ENCODE measurements at regions not wholly inside any gene's neighbourhood (a gene's known extent, or its start where the extent isn't known, plus 50 kb on each side); places are given as distances from the start of the nearest gene placed in this dataset.

DNA sequence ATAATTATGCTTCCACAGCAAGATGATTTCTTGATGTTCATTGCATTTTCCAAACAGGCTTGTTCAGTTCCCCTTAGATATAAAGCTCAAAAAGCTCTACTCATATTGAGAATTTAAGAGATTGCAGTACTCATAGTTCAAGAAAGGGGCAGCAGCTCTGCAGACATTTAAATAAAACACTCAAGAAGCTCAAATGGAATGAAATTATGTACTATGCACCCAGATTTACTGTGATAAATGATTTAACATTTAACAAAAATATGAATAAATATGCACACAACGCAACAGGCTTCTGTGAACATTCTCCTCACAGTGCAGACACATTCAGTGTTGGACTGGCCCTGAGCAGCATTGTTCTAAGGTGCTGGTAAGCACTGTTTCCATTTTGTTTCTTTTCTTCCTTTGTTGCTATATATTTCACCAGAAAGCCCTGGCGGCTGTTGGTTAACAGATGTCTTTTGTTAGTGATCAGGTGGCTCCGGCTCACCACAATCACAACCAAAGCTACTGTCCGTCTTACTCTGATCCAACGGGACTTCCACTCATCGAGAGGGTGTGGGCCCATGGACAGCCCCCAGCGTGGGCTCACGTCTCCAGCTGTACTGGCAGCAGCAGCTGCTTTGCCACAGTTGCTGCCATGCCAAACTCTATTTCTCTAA is 1440.3 kb downstream of the NCAM2 start:
- DNase-seq, result no peak
- no peaks in the 10 kb centered on the region for H3K9me3 ChIP-seq
- no peak overlapping the region for H3K4me3 ChIP-seq
- H3K27me3 ChIP-seq, result no peaks in the 10 kb centered on the region
- no peaks in the 10 kb centered on the region for H3K36me3 ChIP-seq
- no peak for TF ChIP-seq POLR2A (IDR thresholded peaks at IDR 0.05)
- TF ChIP-seq, protein P1, sequence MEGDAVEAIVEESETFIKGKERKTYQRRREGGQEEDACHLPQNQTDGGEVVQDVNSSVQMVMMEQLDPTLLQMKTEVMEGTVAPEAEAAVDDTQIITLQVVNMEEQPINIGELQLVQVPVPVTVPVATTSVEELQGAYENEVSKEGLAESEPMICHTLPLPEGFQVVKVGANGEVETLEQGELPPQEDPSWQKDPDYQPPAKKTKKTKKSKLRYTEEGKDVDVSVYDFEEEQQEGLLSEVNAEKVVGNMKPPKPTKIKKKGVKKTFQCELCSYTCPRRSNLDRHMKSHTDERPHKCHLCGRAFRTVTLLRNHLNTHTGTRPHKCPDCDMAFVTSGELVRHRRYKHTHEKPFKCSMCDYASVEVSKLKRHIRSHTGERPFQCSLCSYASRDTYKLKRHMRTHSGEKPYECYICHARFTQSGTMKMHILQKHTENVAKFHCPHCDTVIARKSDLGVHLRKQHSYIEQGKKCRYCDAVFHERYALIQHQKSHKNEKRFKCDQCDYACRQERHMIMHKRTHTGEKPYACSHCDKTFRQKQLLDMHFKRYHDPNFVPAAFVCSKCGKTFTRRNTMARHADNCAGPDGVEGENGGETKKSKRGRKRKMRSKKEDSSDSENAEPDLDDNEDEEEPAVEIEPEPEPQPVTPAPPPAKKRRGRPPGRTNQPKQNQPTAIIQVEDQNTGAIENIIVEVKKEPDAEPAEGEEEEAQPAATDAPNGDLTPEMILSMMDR (IDR thresholded peaks at IDR 0.05), result no peak
- H3K4me1 ChIP-seq, result no peaks in the 10 kb centered on the region
- no peak overlapping the region for H3K27ac ChIP-seq

DNA sequence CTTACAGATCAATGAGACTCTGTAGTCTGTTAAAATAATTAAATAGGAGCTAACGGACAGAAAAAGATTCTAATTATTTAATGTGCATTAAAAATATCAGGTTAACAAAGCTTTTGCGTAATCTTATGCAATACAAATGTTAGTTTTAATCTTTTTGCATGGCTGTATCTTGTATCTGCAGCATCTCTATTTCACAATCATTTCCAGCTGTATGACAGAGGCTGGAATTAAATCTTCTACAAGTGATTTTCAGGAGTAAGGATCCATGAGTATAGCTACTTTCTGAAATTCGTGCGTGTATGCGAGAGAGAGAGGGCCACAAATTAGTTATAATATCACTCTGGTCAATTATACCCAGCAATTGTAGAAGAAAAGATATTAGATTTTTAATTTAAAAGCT is 1446.8 kb downstream of the NCAM2 start:
- Histone ChIP-seq H3K27me3 (no peaks in the 10 kb centered on the region), H3K36me3 (no peaks in the 10 kb centered on the region), H3K27ac (no peak overlapping the region), H3K4me3 (no peak overlapping the region), H3K4me1 (no peaks in the 10 kb centered on the region), H3K9me3 (no peaks in the 10 kb centered on the region)
- TF ChIP-seq POLR2A (IDR thresholded peaks at IDR 0.05), result no peak
- TF ChIP-seq, protein P1 (IDR thresholded peaks at IDR 0.05), result no peak
- no peak for DNase-seq

DNA sequence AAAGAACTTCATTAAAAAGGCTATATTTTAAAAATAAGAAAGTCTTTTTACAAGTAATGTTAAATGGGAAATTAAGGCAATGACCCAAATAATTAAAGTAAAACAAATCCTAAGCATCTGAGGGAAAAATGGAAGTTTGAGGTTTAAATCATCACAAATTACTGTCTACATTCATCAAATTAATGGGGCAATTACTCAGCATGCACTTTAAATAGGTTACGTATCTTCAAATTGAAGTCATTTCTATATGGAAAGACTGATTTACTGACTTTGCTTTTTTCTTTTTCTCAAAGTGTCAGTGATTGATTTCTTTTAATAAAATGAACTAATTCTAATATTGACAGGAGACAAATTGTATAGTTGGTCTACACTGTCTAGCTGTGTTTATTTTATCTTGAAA is 1452.3 kb downstream of the NCAM2 start:
- Histone ChIP-seq H3K9me3 (no peaks in the 10 kb centered on the region), H3K4me3 (no peak overlapping the region), H3K27me3 (no peaks in the 10 kb centered on the region), H3K27ac (no peak overlapping the region), H3K36me3 (no peaks in the 10 kb centered on the region), H3K4me1 (no peaks in the 10 kb centered on the region)
- TF ChIP-seq POLR2A (IDR thresholded peaks at IDR 0.05), result no peak
- TF ChIP-seq, protein P1 (IDR thresholded peaks at IDR 0.05), result no peak
- DNase-seq, result no peak

DNA sequence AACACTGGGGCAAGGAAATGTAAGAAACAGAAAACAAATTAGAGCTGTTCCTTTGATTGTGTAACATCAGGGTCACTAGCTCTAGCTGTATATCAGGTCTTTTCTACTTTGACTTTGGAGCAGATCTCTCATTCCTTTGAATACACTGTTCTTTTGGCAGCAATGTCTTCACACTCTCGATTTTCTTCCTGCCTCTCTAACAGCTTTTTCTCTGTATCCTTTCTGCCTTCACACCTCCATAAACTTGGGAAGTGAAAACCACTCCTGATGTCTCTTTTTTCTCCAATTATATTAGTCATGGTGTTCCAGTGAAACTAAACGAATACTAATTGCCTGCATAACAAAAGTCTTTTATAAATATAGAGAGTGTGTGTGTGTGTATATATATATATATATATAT is 1458.0 kb downstream of the NCAM2 start:
- no peak for DNase-seq
- Histone ChIP-seq H3K36me3 (no peaks in the 10 kb centered on the region), H3K9me3 (no peaks in the 10 kb centered on the region), H3K4me1 (no peaks in the 10 kb centered on the region), H3K27me3 (no peaks in the 10 kb centered on the region), H3K4me3 (no peak overlapping the region), H3K27ac (no peak overlapping the region)
- TF ChIP-seq POLR2A (IDR thresholded peaks at IDR 0.05), result no peak
- TF ChIP-seq, protein P1 (IDR thresholded peaks at IDR 0.05), result no peak

DNA sequence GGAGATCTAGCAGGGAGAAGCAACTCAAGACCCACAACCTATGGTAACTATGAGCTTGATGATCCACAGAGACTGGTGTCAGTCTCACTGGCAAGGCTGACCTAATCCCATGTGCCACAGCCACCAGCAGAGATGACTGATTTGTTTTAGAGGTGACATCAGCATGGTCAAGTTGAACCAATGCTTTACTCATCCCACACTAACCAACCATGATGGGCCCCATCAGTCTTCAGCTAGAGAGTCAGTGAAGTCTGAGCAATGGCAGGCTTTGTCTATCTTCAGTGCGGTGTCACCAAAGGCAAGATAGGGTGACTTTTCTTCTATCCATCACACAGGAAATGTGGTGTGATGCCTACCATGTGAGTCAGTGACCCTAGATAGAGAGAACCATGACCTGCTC is 1470.7 kb downstream of the NCAM2 start:
- TF ChIP-seq, protein P1 (IDR thresholded peaks at IDR 0.05), result no peak
- no peak for TF ChIP-seq POLR2A (IDR thresholded peaks at IDR 0.05)

DNA sequence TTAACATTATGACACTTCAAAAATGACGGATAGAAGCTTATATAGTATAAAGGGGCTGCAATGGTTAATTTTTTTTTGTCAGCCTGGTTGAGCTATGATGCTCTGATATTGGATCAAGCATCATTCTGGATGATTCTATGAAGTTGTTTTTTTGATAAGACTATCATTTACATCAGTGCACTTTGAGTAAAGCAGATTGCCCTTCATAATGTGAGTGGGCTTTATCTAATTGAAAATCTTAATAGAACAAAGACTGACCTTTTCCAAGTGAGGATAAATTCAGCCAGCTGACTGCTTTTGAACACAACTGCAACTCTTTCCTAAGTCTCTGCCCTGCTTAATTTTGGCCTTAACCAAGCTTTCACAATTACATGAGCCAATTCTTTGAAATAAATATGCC is 1476.2 kb downstream of the NCAM2 start:
- Histone ChIP-seq H3K36me3 (no peaks in the 10 kb centered on the region), H3K4me3 (no peak overlapping the region)
- DNase-seq, result no peak

More for the DNA sequence above, 1470.7 kb downstream of the NCAM2 start:
- H3K4me3 ChIP-seq, result no peak overlapping the region
- no peaks in the 10 kb centered on the region for H3K36me3 ChIP-seq
- no peak overlapping the region for H3K27ac ChIP-seq
- no peaks in the 10 kb centered on the region for H3K4me1 ChIP-seq
- DNase-seq, result no peak
- peaks cover 0 to 13% (median 0%) of the 10 kb centered on the region in 4 donors for H3K9me3 ChIP-seq
- H3K27me3 ChIP-seq, result no peaks in the 10 kb centered on the region

More for the DNA sequence above, 1476.2 kb downstream of the NCAM2 start:
- TF ChIP-seq, protein P1 (IDR thresholded peaks at IDR 0.05), result no peak
- TF ChIP-seq POLR2A (IDR thresholded peaks at IDR 0.05), result no peak
- Histone ChIP-seq H3K27ac (no peak overlapping the region), H3K9me3 (peaks cover 0 to 8% (median 0%) of the 10 kb centered on the region in 4 donors), H3K27me3 (no peaks in the 10 kb centered on the region), H3K4me1 (no peaks in the 10 kb centered on the region)

Measured in Peyer's patch (tissue), 4 donors.